DMS79 treated with DMSO at 0.1 percent for 48 hours (cell line): ENCODE measurements at regions not wholly inside any gene's neighbourhood (a gene's known extent, or its start where the extent isn't known, plus 50 kb on each side); places are given as distances from the start of the nearest gene placed in this dataset.

Experiments used
- DNase-seq: peaks from one replicate; lab custom pipeline; 2025; lab: John Stamatoyannopoulos, UW

DNA sequence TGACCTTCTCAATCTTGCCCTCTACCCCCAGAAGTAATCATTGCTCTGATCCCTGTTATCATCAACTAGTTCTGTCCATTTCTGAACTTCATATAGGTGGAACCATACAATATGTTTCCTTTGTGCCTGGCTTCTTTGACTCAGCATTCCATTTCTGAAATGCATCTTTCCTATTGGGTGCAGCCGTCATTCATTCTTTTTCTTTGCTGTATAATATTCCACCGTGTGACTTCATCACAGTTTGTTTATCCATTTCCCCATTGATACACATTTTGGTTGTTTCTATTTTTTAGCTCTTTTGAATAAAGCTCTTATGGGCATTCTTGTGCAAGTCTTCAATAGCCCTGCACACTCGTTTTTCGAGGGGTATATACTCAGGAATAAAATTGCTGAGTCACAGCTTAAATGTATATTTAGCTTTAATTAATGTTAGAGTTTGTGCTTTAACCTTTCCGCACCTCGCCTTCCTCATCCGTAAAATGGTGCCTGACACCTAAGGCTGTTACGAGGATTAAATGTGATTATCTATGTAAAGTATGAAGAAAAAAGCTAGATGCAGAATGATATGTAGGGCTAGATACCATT lies 491.6 kb downstream of the MIAT start:
- DNase-seq, result no peak

- no peak for DNase-seq
These were observed 492.6 kb downstream of the MIAT start for GRCh38 chr22:27149921-27150543.

- no peak for DNase-seq
These were observed 493.2 kb downstream of the MIAT start for GRCh38 chr22:27150544-27150941.

DNA sequence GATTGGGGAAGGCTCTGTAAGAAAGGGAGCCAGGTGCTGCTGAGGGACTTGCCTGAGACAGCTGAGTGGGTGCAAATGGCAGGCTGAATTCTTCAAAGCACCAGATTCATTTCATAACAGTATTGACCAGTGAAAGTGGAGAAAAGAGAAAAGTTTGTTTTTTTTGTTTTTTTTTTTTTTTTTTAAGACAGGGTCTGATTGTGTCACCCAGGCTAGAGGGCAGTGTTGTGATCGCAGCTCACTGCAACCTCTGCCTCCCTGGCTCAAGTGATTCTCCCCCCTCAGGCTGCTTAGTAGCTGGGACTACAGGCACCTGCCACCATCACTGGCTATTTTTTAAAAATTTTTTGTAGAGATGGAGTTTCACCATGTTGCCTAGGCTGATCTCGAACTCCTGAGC lies 494.0 kb downstream of the MIAT start:
- DNase-seq, result no peak

GRCh38 chr22:27152033-27152432 lies 494.6 kb downstream of the MIAT start:
- no peak for DNase-seq

DNA sequence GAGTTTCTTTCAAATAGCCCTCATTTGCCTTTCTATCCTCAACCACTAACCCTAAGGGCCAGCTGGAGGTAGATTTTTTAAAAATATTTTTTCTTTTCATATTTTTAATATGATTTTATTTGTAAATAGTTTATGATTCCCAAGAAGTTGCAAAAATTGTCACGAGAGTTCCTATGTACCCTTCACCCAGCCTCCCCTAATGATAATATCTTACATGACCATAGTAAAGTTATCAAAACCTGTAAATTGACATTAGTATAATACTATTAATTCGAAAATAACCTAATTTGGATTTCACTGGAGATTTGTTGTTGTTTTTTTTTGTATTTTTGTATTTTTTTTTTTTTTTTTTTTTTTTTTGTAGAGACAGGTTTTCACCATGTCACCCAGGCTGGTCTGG lies 495.5 kb downstream of the MIAT start:
- DNase-seq, result no peak

DNA sequence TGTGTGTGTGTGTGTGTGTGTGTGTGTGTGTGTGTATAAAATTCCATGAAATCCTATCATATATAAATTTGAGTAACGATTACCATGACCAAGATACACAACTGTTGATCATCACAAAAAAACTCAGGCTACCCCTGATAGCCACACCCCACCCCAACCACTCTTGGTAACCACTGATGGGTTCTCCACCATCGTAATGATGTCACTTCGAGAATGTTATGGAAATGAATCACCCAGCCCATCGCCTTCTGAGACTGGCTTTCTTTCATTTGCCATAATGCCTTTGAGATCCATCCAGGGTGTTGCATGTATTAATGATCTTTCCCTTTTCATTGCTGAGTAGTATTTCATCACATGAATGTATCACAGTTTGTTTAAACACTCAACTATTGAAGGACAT lies 496.0 kb downstream of the MIAT start:
- DNase-seq, result no peak

GRCh38 chr22:27154717-27155116 lies 497.3 kb downstream of the MIAT start:
- DNase-seq, result no peak

DNA sequence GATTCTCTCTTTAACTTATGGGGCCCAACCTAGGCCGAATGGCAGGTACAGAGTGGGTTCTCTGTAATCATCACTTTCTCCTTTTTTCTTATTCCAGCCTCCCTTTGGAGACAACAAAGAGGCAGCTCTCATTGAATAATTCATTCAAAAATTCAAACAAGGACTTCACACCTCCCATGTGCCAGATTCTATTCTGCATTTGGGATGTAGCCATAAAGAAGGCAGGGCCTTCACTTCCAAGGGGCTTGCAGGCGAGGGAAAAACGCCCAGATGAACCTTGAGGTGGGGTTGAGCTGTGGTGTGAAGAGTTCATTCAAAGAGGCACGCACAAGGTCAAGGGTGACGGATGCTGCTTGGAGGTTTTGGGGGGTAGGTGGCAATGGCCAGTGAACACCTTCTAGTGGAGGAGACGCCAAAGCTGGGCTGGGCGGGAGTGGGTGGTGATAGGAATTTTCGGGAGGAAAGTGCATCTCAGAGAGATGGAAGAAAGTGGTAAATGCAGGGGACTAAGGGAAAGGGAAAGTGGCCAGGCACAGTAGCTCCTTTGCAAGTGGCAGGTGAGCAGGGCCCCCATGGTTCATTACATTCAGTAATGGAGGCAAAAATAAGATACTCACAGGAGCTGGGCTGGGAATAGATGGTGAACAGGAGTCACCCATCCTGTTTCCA lies 499.6 kb downstream of the MIAT start:
- no peak for DNase-seq

DNA sequence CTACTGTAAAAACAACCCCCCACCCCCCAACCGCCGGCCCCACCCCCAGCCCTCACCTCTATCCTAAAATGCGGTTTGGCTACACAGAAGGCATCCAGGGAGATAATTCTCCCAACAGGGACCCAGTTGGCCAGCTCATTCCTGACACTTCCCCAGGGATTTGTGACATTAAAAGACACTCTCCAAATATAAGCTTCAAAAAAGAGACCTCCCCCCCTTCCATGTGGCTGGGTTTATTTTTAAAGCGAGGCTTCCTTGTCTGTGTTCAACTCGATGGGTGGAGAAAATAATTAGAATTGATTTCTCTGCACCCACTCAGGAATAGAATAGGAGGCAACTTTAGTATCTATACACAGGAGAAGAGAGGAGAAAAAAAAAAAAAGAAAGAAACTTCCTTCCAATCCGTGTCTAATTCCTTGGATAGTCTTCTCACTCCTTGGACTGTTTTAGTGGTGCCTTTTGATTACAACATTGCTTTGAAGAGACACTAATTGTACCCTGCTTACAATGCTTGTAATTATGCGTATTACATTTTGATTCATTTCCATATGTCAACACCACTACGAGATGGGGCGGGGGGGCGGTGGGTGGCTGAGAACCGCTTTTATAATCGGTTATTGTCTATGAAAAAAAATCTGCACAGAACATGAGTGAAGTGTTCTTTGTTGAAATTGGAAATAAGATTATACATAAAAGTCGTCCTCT lies 500.4 kb downstream of the MIAT start:
- no peak for DNase-seq

GRCh38 chr22:27159016-27159415 lies 501.6 kb downstream of the MIAT start:
- DNase-seq, result no peak

GRCh38 chr22:27159716-27160295 lies 502.4 kb downstream of the MIAT start:
- no peak for DNase-seq

- no peak for DNase-seq
These were observed 506.1 kb downstream of the MIAT start for GRCh38 chr22:27163162-27164137.

- DNase-seq, result no peak
These were observed 507.6 kb downstream of the MIAT start for GRCh38 chr22:27164781-27165503.

GRCh38 chr22:27168681-27169080 lies 511.3 kb downstream of the MIAT start:
- no peak for DNase-seq

DNA sequence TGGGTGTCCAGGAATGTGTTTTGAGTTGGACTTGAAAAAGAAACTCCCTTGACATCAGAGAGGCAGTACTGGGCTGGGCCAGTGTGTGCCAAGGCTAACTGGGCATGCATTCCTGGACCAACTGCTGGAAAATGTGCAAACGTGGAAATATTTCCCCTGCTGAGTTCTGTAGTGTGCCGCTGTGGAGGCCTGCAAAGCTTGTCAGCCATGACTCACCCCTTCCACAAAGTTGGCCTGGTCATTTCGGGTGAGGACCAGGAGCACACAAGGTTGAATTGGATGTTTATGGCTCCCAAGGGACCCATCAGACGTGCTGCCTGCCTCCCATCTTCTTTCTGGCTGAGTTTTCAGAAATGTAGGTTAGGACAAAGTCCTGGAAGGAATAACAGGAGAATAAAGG lies 513.1 kb downstream of the MIAT start:
- DNase-seq, result no peak

- DNase-seq, result no peak
These were observed 513.8 kb downstream of the MIAT start for GRCh38 chr22:27171212-27171611.

DNA sequence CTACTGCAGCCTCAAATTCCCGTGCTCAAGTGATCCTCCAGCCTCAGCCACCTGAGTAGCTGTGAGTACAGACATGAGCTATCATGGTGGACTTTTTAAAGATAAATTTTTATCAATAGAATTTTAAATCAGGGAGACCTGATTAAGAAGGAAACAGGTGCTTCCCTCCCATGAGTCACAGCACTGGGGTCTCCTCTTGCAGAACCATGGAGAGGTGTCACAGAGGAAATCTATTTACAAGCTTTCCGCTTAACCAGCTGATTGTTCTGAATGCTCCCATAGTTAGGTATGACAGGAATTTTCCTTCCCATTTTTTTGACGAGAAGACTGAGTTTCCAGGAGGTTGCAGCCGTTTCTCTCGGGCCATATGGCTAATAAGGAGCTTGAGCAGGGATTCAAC lies 516.1 kb downstream of the MIAT start:
- no peak for DNase-seq

DNA sequence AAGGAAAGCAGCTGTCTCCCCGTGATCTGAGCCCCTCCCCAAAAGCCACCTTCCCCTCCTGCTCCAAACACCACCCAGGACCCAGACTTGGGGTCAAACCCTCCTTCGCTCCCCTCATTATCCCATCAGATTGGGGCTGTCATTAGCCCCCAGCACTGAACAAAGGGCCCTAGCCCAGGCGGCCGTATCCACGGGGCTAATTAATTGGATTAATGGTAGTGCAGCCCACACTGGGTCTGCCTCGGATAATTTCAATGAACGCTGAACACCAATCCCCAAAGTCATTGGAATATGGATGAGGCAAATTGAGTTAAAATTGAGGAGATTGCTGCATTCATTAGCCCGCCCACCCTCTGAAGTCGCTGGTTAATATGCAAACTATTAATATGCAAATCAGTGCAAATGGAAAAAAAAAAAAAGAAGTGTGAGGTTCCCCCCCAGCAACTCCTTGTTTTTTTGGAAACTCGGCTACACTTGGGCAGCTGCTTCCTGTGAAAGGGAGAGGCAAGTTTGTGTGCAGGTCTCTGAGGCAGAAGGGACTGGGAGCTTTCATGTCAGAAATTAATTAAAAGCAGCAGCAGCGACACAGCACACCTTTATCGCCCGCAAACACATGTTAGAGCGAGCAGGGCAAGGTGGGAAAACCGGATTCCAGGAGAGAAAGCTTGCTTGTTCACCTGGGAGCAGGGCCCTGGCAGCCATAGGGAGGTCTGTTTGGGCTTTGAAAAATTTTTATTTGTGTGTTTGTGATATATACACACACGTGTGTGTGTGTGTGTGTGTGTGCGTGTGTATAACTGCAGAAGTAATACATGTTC lies 517.8 kb downstream of the MIAT start:
- DNase-seq, result no peak

DNA sequence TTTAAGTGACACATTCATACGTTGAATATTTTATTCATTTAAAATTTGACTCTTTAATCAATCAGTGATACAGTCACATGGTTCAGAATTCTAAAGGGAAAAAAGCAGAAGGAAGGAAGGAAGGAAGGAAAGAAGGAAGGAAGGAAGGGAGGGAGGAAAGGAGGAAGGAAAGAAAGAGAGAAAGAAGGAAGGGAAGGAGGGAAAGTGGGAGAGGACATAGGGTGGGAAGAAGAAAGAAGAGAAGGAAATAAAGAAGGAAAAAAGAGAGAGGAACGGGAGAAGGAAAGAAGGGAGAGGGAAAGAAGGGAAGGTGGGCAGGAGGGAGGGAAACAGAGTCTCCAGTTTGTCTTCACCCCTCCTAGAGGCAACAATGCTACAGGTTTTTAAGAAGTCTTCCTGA lies 518.6 kb downstream of the MIAT start:
- DNase-seq, result no peak
